Uterus (tissue), 3 donors: ENCODE measurements at regions not wholly inside any gene's neighbourhood (a gene's known extent, or its start where the extent isn't known, plus 50 kb on each side); places are given as distances from the start of the nearest gene placed in this dataset.

Experiments used
- DNase-seq, 2 donors: peaks; one replicate each; pipeline ENCODE4 v3.0.0-alpha.2; 2019 to 2020
- H3K27ac ChIP-seq, 2 donors: fragments of 200-600 bp; sonication (generic); 1 replicate in 1 of 2; 2 replicates in 1 of 2; pipeline ENCODE4 v1.5.1; 2016 to 2018
- H3K27me3 ChIP-seq, 2 donors: fragments of 200-600 bp; sonication (generic); one replicate each; pipeline ENCODE4 v1.5.1; 2018 to 2019; ENCODE audit warnings: control low read depth in 1 of 2
- H3K36me3 ChIP-seq, 2 donors: fragments of 200-600 bp; sonication (generic); one replicate each; pipeline ENCODE4 v1.5.1; 2019; ENCODE audit warnings: control low read depth in 1 of 2
- H3K4me1 ChIP-seq, 2 donors: fragments of 200-600 bp; sonication (generic); one replicate each; pipeline ENCODE4 v1.5.1; 2018 to 2019; ENCODE audit warnings: control low read depth in 1 of 2
- H3K4me3 ChIP-seq, 2 donors: fragments of 200-600 bp; sonication (generic); 1 replicate in 1 of 2; 2 replicates in 1 of 2; pipeline ENCODE4 v1.5.1; 2018 to 2019; ENCODE audit warnings: mild to moderate bottlenecking in 1 of 2
- H3K9me3 ChIP-seq, 2 donors: fragments of 200-600 bp; sonication (generic); one replicate each; pipeline ENCODE4 v1.5.1; 2019; ENCODE audit warnings: control low read depth in 1 of 2
- POLR2A ChIP-seq, 2 donors: fragments of 450-650 bp; IDR thresholded peaks; one replicate each; pipeline ENCODE4 v1.6.1; 2016; ENCODE audit warnings: antibody characterized with exemption in 2 of 2, mild to moderate bottlenecking in 1 of 2, moderate library complexity in 1 of 2
- intact Hi-C: fragments of 100-400 bp; cut with DNase I; formaldehyde crosslinking; loops from one replicate; pipeline ENCODE4 v1.15.1; 2023; ENCODE audit warnings: low total_unique reads
- TF ChIP-seq, protein P1 (sequence below), 4 experiments: fragments of 200-600 bp in 2 of 4; fragments of 450-650 bp in 2 of 4; sonication (generic) in 2 of 4; IDR thresholded peaks; one replicate each; pipeline ENCODE4 v1.5.1; 2016 to 2019; ENCODE audit warnings: antibody characterized with exemption in 4 of 4, mild to moderate bottlenecking in 2 of 4, moderate library complexity in 1 of 4
- donor health status: DM: yes; HTN: yes; CAD: no.

DNA sequence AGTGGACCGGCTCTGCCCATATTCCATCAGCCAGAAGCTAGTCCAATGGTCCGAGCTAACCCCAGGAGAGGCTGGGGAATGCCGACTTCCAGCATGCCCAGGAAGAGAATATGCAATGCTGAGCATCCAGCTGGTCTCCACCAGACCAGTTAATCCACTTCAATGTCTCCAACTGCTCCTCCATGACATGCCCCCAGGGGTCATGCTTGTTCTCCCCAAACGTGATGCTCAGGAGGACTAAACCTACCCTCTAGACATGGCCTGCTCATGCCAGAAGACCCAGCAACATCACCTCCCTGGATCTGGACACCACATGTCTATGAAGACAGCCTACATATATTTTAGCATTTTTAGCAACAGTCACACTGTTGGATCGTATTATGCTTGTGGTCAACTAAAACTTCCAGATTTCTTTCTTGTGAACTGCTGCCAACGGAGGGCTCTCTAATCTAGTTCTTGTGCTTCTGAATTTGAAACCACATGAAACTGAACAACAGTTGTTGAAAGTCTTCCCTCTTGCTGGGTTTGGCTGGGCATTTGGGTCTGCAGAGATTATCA, 245.1 kb downstream of the SOX9 start:
- Histone ChIP-seq H3K4me3 (no peak overlapping the region), H3K27ac (no peak overlapping the region), H3K27me3 (peaks cover 0 to 14% of the 10 kb centered on the region in 2 donors), H3K36me3 (no peaks in the 10 kb centered on the region), H3K9me3 (no peaks in the 10 kb centered on the region), H3K4me1 (no peaks in the 10 kb centered on the region)
- no peak for TF ChIP-seq POLR2A (IDR thresholded peaks at IDR 0.05)
- TF ChIP-seq, protein P1, sequence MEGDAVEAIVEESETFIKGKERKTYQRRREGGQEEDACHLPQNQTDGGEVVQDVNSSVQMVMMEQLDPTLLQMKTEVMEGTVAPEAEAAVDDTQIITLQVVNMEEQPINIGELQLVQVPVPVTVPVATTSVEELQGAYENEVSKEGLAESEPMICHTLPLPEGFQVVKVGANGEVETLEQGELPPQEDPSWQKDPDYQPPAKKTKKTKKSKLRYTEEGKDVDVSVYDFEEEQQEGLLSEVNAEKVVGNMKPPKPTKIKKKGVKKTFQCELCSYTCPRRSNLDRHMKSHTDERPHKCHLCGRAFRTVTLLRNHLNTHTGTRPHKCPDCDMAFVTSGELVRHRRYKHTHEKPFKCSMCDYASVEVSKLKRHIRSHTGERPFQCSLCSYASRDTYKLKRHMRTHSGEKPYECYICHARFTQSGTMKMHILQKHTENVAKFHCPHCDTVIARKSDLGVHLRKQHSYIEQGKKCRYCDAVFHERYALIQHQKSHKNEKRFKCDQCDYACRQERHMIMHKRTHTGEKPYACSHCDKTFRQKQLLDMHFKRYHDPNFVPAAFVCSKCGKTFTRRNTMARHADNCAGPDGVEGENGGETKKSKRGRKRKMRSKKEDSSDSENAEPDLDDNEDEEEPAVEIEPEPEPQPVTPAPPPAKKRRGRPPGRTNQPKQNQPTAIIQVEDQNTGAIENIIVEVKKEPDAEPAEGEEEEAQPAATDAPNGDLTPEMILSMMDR (IDR thresholded peaks at IDR 0.05), result no peak
- DNase-seq, result no peak
- intact Hi-C loops, result no loop called here

- intact Hi-C loops, result no loop called here
- H3K4me1 ChIP-seq, result no peaks in the 10 kb centered on the region
- H3K4me3 ChIP-seq, result no peak overlapping the region
- DNase-seq, result no peak
- TF ChIP-seq, protein P1 (IDR thresholded peaks at IDR 0.05), result no peak
- no peak for TF ChIP-seq POLR2A (IDR thresholded peaks at IDR 0.05)
- H3K27ac ChIP-seq, result no peak overlapping the region
- no peaks in the 10 kb centered on the region for H3K36me3 ChIP-seq
- H3K9me3 ChIP-seq, result no peaks in the 10 kb centered on the region
- peaks cover 0 to 14% of the 10 kb centered on the region in 2 donors for H3K27me3 ChIP-seq
These were observed 245.8 kb downstream of the SOX9 start for GRCh38 chr17:72366626-72367025.

- Histone ChIP-seq H3K4me1 (no peaks in the 10 kb centered on the region), H3K36me3 (no peaks in the 10 kb centered on the region), H3K4me3 (no peak overlapping the region), H3K27ac (no peak overlapping the region), H3K27me3 (peaks cover 0 to 9% of the 10 kb centered on the region in 2 donors), H3K9me3 (no peaks in the 10 kb centered on the region)
- TF ChIP-seq POLR2A (IDR thresholded peaks at IDR 0.05), result no peak
- TF ChIP-seq, protein P1 (IDR thresholded peaks at IDR 0.05), result no peak
- no peak for DNase-seq
- intact Hi-C loops, result no loop called here
These were observed 247.4 kb downstream of the SOX9 start for GRCh38 chr17:72368191-72368590.

GRCh38 chr17:72369366-72369765, 248.5 kb downstream of the SOX9 start:
- Histone ChIP-seq H3K27ac (no peak overlapping the region), H3K4me3 (no peak overlapping the region)
- no peak for DNase-seq

GRCh38 chr17:72370819-72371218, 250.0 kb downstream of the SOX9 start:
- Histone ChIP-seq H3K4me3 (no peak overlapping the region), H3K27ac (no peak overlapping the region), H3K4me1 (no peaks in the 10 kb centered on the region), H3K27me3 (no peaks in the 10 kb centered on the region), H3K9me3 (no peaks in the 10 kb centered on the region), H3K36me3 (no peaks in the 10 kb centered on the region)
- DNase-seq, result no peak
- TF ChIP-seq, protein P1 (IDR thresholded peaks at IDR 0.05), result no peak
- TF ChIP-seq POLR2A (IDR thresholded peaks at IDR 0.05), result no peak
- intact Hi-C loops, result no loop called here

More at GRCh38 chr17:72369366-72369765, 248.5 kb downstream of the SOX9 start:
- TF ChIP-seq, protein P1 (IDR thresholded peaks at IDR 0.05), result no peak
- no peak for TF ChIP-seq POLR2A (IDR thresholded peaks at IDR 0.05)
- Histone ChIP-seq H3K4me1 (no peaks in the 10 kb centered on the region), H3K9me3 (no peaks in the 10 kb centered on the region), H3K36me3 (no peaks in the 10 kb centered on the region), H3K27me3 (no peaks in the 10 kb centered on the region)
- intact Hi-C loops, result no loop called here
